Fibroblast of gingiva (primary cell): ENCODE measurements at regions not wholly inside any gene's neighbourhood (a gene's known extent, or its start where the extent isn't known, plus 50 kb on each side); places are given as distances from the start of the nearest gene placed in this dataset.
"Not testable (repeated sequence)": the region's sequence is repeated elsewhere in the genome, so short reads cannot be mapped to it uniquely, and the experiment has no call there.

Experiments used
- DNase-seq: peaks from one replicate; pipeline ENCODE4 v3.0.0-alpha.2; 2011; ENCODE audit warnings: low read depth

- DNase-seq = no peak
These were observed 332.6 kb upstream of the CHORDC1 start for GRCh38 chr11:90555477-90555876.

GRCh38 chr11:90542092-90542491 lies 319.2 kb upstream of the CHORDC1 start:
- DNase-seq = no peak

GRCh38 chr11:90536301-90536700 lies 313.5 kb upstream of the CHORDC1 start:
- DNase-seq = no peak

GRCh38 chr11:90532125-90532524 lies 309.3 kb upstream of the CHORDC1 start:
- no peak for DNase-seq

DNA sequence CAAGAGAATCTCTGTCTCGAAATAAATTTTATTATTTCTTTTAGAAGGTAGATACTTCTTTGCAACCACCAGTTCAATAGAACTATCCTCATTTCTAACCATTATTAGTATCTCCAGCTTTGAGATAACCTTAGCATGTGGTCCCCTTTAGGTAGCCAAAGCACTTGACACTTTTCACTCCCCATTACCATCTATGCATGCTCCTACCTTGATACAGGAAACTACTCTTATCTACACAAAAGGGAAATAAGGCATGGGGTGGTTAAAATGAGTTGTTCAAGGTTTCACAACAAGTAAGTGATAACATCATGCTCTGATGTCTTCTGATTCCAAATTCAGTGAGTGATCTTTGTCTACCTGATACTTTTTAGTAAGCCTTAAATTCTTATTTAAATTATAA lies 308.2 kb upstream of the CHORDC1 start:
- DNase-seq = no peak

GRCh38 chr11:90525962-90526361 lies 303.1 kb upstream of the CHORDC1 start:
- DNase-seq = no peak

- no peak for DNase-seq
These were observed 290.0 kb upstream of the CHORDC1 start for GRCh38 chr11:90512846-90513245.

GRCh38 chr11:90510839-90511238 lies 288.0 kb upstream of the CHORDC1 start:
- DNase-seq = no peak

DNA sequence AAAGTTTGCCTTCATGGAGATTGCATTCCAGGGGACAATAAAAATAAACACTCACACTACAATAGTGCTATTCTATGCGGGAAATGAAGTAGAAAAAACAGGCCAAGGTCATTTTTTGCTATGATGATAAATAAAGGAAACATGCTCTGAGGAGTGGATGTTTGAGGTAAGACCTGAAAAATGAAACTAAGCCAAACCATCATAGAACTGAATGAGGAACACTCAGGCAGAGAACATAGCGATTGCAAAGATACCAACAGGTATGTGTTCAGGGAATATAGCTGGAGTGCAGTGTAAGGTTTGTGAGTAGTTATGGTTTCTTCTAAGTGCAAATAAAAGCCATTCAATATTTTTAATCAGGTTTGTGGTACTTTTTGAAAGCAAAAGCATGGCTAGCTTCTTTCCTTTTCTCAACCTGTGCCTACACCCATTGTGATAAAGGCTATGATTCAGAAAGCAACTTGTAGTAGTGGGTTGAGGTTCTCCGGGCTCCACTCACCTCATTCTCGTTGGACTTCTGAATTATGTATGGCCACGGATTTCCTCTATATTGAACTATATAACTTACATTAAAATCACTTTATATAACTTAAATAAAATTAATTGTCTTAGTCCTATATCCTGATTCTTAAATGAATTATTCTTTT lies 278.2 kb upstream of the CHORDC1 start:
- no peak for DNase-seq

GRCh38 chr11:90496722-90497121 lies 273.9 kb upstream of the CHORDC1 start:
- DNase-seq = no peak

DNA sequence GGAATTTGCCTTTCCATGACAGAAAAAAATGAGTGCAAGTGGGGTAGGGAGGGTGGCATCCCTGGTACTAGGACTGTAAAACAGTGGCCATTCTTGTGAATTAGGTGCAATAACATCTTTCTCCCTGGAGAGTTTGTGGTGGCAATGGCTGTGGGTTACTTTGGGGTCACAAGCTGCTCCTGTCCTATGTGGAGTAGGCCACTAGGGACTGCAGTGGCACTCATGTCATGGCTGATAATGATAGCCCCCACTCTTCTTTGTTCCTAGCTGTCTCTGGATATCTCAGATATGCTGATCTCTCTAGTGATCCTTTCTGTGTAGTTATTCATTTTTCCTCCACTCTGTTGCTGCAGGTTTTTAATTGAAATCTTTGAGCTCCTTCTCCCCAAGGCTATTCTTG lies 270.5 kb upstream of the CHORDC1 start:
- DNase-seq = no peak

- no peak for DNase-seq
These were observed 268.6 kb upstream of the CHORDC1 start for GRCh38 chr11:90491466-90491865.

DNA sequence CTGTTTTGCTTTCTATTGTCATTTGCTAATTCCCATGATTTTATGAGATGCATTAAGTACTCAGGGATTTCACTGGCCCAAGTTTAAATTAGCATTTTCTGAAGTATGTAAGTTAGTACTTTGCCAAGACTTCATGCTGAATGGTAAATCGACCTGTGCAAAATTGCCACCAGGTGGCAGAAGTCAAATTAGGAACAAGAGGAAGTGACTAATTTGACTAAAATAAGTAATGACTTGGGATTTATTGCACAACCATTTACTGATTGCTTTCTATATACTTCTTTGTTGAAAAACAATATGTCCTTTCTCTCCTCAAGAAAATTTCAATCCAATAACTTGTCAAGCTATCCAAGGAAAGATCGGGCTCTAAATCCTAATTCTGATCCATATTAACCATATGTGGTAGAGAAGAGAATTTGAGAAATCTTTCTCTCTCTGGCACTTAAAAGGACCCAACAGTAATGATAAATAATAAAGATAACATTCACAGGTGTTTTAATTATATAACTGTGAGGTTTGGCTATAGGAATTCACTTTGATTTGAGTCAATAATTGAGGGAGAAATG lies 253.7 kb upstream of the CHORDC1 start:
- no peak for DNase-seq

GRCh38 chr11:90468923-90469322 lies 246.1 kb upstream of the CHORDC1 start:
- no peak for DNase-seq

GRCh38 chr11:90465553-90465952 lies 242.7 kb upstream of the CHORDC1 start:
- DNase-seq = no peak

GRCh38 chr11:90455347-90455920 lies 232.6 kb upstream of the CHORDC1 start:
- DNase-seq = not testable (repeated sequence)

DNA sequence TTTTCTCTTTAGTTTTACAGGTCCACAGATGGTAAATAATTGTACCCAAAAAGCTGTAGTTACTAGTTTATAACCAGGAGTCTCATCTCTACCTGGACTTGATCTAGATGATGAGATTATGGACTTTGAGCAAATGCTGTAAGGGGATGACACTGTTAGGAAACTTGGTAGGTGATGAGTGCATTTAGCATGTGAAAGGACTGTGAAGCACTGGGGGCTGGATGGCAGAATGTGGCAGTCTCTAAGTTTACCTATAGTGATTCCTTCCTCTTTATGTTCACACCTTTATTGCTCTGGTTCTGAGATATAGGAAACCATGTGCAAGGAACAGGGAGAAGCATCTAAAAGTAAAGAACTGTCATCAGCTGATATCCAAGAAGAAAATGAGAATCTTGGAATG lies 230.7 kb upstream of the CHORDC1 start:
- DNase-seq = no peak

DNA sequence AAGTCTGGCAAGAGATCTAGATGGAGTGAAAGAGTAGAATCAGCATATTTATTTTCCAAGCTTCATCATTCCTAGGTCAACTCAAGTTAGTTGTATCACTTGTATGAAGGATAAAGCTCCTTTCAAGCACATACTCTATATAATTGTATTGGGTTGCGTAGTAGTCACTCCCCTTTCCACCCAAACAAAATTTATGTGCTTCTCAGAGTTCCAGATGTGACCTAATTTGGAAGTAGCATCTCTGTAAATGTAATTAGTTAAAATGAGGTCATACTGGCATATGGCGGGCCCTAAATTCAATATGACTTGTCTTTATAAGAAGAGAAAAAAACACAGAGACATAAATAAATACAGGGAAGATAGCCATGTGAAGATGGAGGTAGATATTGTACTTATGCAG lies 226.8 kb upstream of the CHORDC1 start:
- DNase-seq = no peak

GRCh38 chr11:90448256-90448655 lies 225.4 kb upstream of the CHORDC1 start:
- no peak for DNase-seq

DNA sequence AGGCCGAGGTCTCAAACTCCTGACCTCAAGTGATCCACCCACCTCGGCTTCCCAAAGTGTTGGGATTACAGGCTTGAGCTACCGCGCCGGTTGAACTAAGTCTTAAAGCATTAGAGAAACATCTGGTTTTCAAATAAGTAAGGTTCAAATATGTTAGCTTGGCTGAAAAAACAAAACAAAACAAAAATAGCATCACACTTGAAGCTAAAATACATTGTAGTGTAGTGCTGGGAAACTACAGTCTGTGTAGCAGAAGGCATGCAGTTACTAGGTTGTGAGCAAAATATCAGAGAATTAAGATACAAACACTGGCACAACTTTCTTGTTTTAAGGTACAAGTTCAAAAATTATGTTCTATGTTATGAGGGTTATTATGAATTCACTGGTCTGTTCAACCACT lies 224.8 kb upstream of the CHORDC1 start:
- DNase-seq = no peak

- DNase-seq = no peak
These were observed 223.4 kb upstream of the CHORDC1 start for GRCh38 chr11:90446207-90446606.

- DNase-seq = no peak
These were observed 215.2 kb upstream of the CHORDC1 start for GRCh38 chr11:90438069-90438468.

- no peak for DNase-seq
These were observed 212.0 kb upstream of the CHORDC1 start for GRCh38 chr11:90434858-90435257.

GRCh38 chr11:90428836-90429235 lies 206.0 kb upstream of the CHORDC1 start:
- no peak for DNase-seq
